ENCODE measurements at regions not wholly inside any gene's neighbourhood (a gene's known extent, or its start where the extent isn't known, plus 50 kb on each side); places are given as distances from the start of the nearest gene placed in this dataset.

- TF ChIP-seq SP1 (IDR thresholded peaks at IDR 0.05) (no peak), ELF4 (IDR thresholded peaks at IDR 0.05) (no peak), TARDBP (IDR thresholded peaks at IDR 0.05) (no peak), ARNT (IDR thresholded peaks at IDR 0.05) (no peak), NFRKB (IDR thresholded peaks at IDR 0.05) (no peak), L3MBTL2 (conservative IDR thresholded peaks at IDR 0.05) (no peak), FOXA1 (IDR thresholded peaks at IDR 0.05) (no peak), SUZ12 (IDR thresholded peaks at IDR 0.05) (no peak), FOXM1 (IDR thresholded peaks at IDR 0.05; ENCODE audit: borderline replicate concordance) (no peak), ZNF384 (IDR thresholded peaks at IDR 0.05) (no peak), HDGF (IDR thresholded peaks at IDR 0.05; ENCODE audit: borderline replicate concordance) (no peak), BHLHE40 (IDR thresholded peaks at IDR 0.05; ENCODE audit: borderline replicate concordance) (no peak), LEF1 (IDR thresholded peaks at IDR 0.05; ENCODE audit: borderline replicate concordance) (no peak), FOXK2 (IDR thresholded peaks at IDR 0.05) (no peak)
Measured at GRCh38 chr2:168338803-168339437, 91.5 kb upstream of the STK39 start.

Data from HEK293T (cell line).